SK-N-SH (cell line): ENCODE measurements at regions not wholly inside any gene's neighbourhood (a gene's known extent, or its start where the extent isn't known, plus 50 kb on each side); places are given as distances from the start of the nearest gene placed in this dataset.

Source experiments
- CTCF ChIP-seq: fragments of 200-600 bp; sonication (generic); IDR thresholded peaks from 2 replicates; pipeline ENCODE4 v1.6.1; 2017; ENCODE audit warnings: antibody characterized with exemption, mild to moderate bottlenecking, moderate library complexity
- FOXM1 ChIP-seq: IDR thresholded peaks from 2 replicates; pipeline ENCODE4 v1.4.0; 2012; ENCODE audit warnings: low read depth, mild to moderate bottlenecking
- MEF2A ChIP-seq: IDR thresholded peaks from 2 replicates; pipeline ENCODE4 v1.4.0; 2012; ENCODE audit warnings: low read depth, borderline replicate concordance
- REST ChIP-seq: IDR thresholded peaks from 2 replicates; pipeline ENCODE4 v1.6.1; 2012; ENCODE audit warnings: mild to moderate bottlenecking, low read depth, low read length, moderate library complexity
- RFX5 ChIP-seq: IDR thresholded peaks from 2 replicates; pipeline ENCODE4 v1.6.1; 2012; ENCODE audit warnings: mild to moderate bottlenecking, improper control_type of control experiment, low read length
- SMC3 ChIP-seq: IDR thresholded peaks from 2 replicates; pipeline ENCODE4 v1.6.1; 2012; ENCODE audit warnings: low read depth, low read length, improper control_type of control experiment
- TCF12 ChIP-seq: IDR thresholded peaks from 2 replicates; pipeline ENCODE4 v1.4.0; 2012
- YY1 ChIP-seq: IDR thresholded peaks from 2 replicates; pipeline ENCODE4 v1.4.0; 2012; ENCODE audit warnings: low read depth, mild to moderate bottlenecking

GRCh38 chr16:86382774-86383407 is 127.4 kb upstream of the FOXF1 start:
- TF ChIP-seq CTCF = no peak
- no peak for TF ChIP-seq MEF2A
- no peak for TF ChIP-seq RFX5
- no peak for TF ChIP-seq FOXM1
- no peak for TF ChIP-seq SMC3
- no peak for TF ChIP-seq REST
- TF ChIP-seq YY1 = no peak
- no peak for TF ChIP-seq TCF12
